Myocyte (in vitro differentiated cells): ENCODE measurements at regions not wholly inside any gene's neighbourhood (a gene's known extent, or its start where the extent isn't known, plus 50 kb on each side); places are given as distances from the start of the nearest gene placed in this dataset.
"Not testable (repeated sequence)": the region's sequence is repeated elsewhere in the genome, so short reads cannot be mapped to it uniquely, and the experiment has no call there.

Experiments used
- DNase-seq: peaks from one replicate; pipeline ENCODE4 v3.0.0-alpha.2; 2012; ENCODE audit warnings: low read depth

GRCh38 chr13:81017513-81018152, 676.7 kb upstream of the SPRY2 start:
- peak; percentile 58 for DNase-seq

- DNase-seq: no peak
These were observed 671.1 kb upstream of the SPRY2 start for GRCh38 chr13:81012031-81012430.

GRCh38 chr13:81001828-81002385, 661.0 kb upstream of the SPRY2 start:
- DNase-seq: no peak

- not testable (repeated sequence) for DNase-seq
These were observed 657.7 kb upstream of the SPRY2 start for GRCh38 chr13:80998603-80999002.

- no peak for DNase-seq
These were observed 648.8 kb upstream of the SPRY2 start for GRCh38 chr13:80989747-80990146.

GRCh38 chr13:80989241-80989640, 648.3 kb upstream of the SPRY2 start:
- no peak for DNase-seq

GRCh38 chr13:80988391-80989151, 647.6 kb upstream of the SPRY2 start:
- no peak for DNase-seq

- peak; percentile 73 for DNase-seq
These were observed 638.2 kb upstream of the SPRY2 start for GRCh38 chr13:80979035-80979641.

GRCh38 chr13:80977168-80977567, 636.2 kb upstream of the SPRY2 start:
- no peak for DNase-seq

- no peak for DNase-seq
These were observed 635.0 kb upstream of the SPRY2 start for GRCh38 chr13:80975903-80976302.

- DNase-seq: no peak
These were observed 632.8 kb upstream of the SPRY2 start for GRCh38 chr13:80973721-80974120.

- DNase-seq: no peak
These were observed 632.0 kb upstream of the SPRY2 start for GRCh38 chr13:80972857-80973478.

GRCh38 chr13:80965097-80965496, 624.2 kb upstream of the SPRY2 start:
- no peak for DNase-seq

GRCh38 chr13:80962855-80963254, 621.9 kb upstream of the SPRY2 start:
- peak; percentile 19 for DNase-seq

GRCh38 chr13:80962173-80962572, 621.2 kb upstream of the SPRY2 start:
- DNase-seq: no peak

- no peak for DNase-seq
These were observed 616.2 kb upstream of the SPRY2 start for GRCh38 chr13:80957019-80957655.

- DNase-seq: no peak
These were observed 614.6 kb upstream of the SPRY2 start for GRCh38 chr13:80955501-80955900.

GRCh38 chr13:80952158-80952557, 611.2 kb upstream of the SPRY2 start:
- DNase-seq: no peak

- no peak for DNase-seq
These were observed 605.3 kb upstream of the SPRY2 start for GRCh38 chr13:80946008-80946802.

- DNase-seq: no peak
These were observed 604.4 kb upstream of the SPRY2 start for GRCh38 chr13:80945328-80945727.
